K562 (cell line): ENCODE measurements at regions not wholly inside any gene's neighbourhood (a gene's known extent, or its start where the extent isn't known, plus 50 kb on each side); places are given as distances from the start of the nearest gene placed in this dataset.
A peak's percentile ranks its signal among the peaks of the same experiment; 100 is the strongest.

ENCODE experiments used
- ATAC-seq: fragments of 200-7000 bp; cut with Tn5 transposase; 3 replicates; pipeline ENCODE4 v1.9.1; 2020; ENCODE audit warnings: moderate library complexity
- BruUV-seq: library from RNA; stranded (reverse); fragments of 400-500 nt; replicated peaks from 2 replicates; lab custom pipeline; 2021; lab: Mats Ljungman, UMichigan
- CTCF ChIA-PET: fragments of 300-600 bp; formaldehyde crosslinking; extraction: SDS; loops from one replicate; lab custom pipeline; 2021; ENCODE audit warnings: low intra/inter-chr PET ratio; lab: Yijun Ruan, JAX
- POLR2A ChIA-PET: fragments of 300-600, 350-650 bp; sonication (Branson Sonifier 250); formaldehyde crosslinking; extraction: SDS; loops from one replicate; lab custom pipeline; 2021; ENCODE audit warnings: antibody characterized with exemption, inconsistent platforms; lab: Yijun Ruan, JAX
- DNase-seq, 4 experiments: peaks; one replicate each; pipeline versions ENCODE4 v3.0.0 to v3.0.0-alpha.2; 2011 to 2018; ENCODE audit warnings: low spot score in 3 of 4, mixed read lengths in 3 of 4; ENCODE audit errors: extremely low read depth in 1 of 4
- FAIRE-seq: peaks from 2 replicates; lab custom pipeline; 2011; peaks lifted over from hg19 to GRCh38; lab: Jason Lieb, UNC
- H2AFZ ChIP-seq: 2 replicates; pipeline ENCODE4 v1.6.0; 2011; ENCODE audit warnings: low read depth, low read length, control low read depth, inconsistent platforms
- H3K27ac ChIP-seq: fragments of 200-600 bp; 3 replicates; pipeline ENCODE4 v1.8.0; 2011; ENCODE audit warnings: low read depth, mild to moderate bottlenecking, control low read depth, inconsistent platforms, low read length, moderate library complexity, mixed read lengths; ENCODE audit errors: extremely low read depth
- H3K27me3 ChIP-seq, 2 experiments: fragments of 300-600 bp in 1 of 2; 2 replicates in 1 of 2; 3 replicates in 1 of 2; pipeline versions ENCODE4 v1.6.0 to v1.8.0; 2011; ENCODE audit warnings: inconsistent platforms in 2 of 2, low read length in 2 of 2, mild to moderate bottlenecking in 1 of 2, mixed read lengths in 1 of 2, moderate library complexity in 1 of 2; ENCODE audit not compliant: control insufficient read depth in 2 of 2, insufficient read depth in 2 of 2
- H3K36me3 ChIP-seq: fragments of 300-600 bp; 3 replicates; pipeline ENCODE4 v1.8.0; 2011; ENCODE audit warnings: mild to moderate bottlenecking, low read length, inconsistent platforms; ENCODE audit not compliant: control insufficient read depth, insufficient read depth
- H3K4me1 ChIP-seq, 2 experiments: fragments of 200-600 bp in 1 of 2; replicated peaks in 1 of 2; 2 replicates in 1 of 2; 3 replicates in 1 of 2; pipeline versions ENCODE4 v1.5.1 to v1.8.0; 2011; ENCODE audit warnings: inconsistent platforms in 2 of 2, low read length in 2 of 2, mild to moderate bottlenecking in 1 of 2, mixed read lengths in 1 of 2, moderate library complexity in 1 of 2; ENCODE audit not compliant: control insufficient read depth in 2 of 2, insufficient read depth in 2 of 2
- H3K4me2 ChIP-seq: 2 replicates; pipeline ENCODE4 v1.6.1; 2011; ENCODE audit warnings: low read length, control low read depth, inconsistent platforms, mixed read lengths; ENCODE audit not compliant: insufficient read depth
- H3K4me3 ChIP-seq: fragments of 200-600 bp; sonication (generic), shearing (Covaris generic); 2 replicates; pipeline ENCODE4 v1.5.1; 2016; ENCODE audit warnings: control low read depth, inconsistent platforms
- H3K79me2 ChIP-seq: fragments of 200-600 bp; 3 replicates; pipeline ENCODE4 v1.8.0; 2011; ENCODE audit warnings: low read length, inconsistent platforms; ENCODE audit not compliant: control insufficient read depth, insufficient read depth
- H3K9ac ChIP-seq, 2 experiments: 2 replicates each; pipeline versions ENCODE4 v1.6.0 to v1.6.1; 2011; ENCODE audit warnings: low read depth in 2 of 2, low read length in 2 of 2, control low read depth in 1 of 2, inconsistent platforms in 1 of 2, mild to moderate bottlenecking in 1 of 2, mixed read lengths in 1 of 2; ENCODE audit not compliant: insufficient read depth in 1 of 2
- H3K9me1 ChIP-seq: one replicate; pipeline ENCODE4 v1.6.0; 2011; ENCODE audit warnings: inconsistent platforms, mild to moderate bottlenecking, low read length, moderate library complexity; ENCODE audit not compliant: control insufficient read depth, insufficient read depth
- H3K9me3 ChIP-seq: replicated peaks from 2 replicates; pipeline ENCODE4 v1.5.1; 2011; ENCODE audit warnings: low read depth, low read length, inconsistent platforms; ENCODE audit not compliant: control insufficient read depth, insufficient read depth
- H4K20me1 ChIP-seq: replicated peaks from 2 replicates; pipeline ENCODE4 v1.6.1; 2011; ENCODE audit warnings: low read length, inconsistent platforms, mixed read lengths; ENCODE audit not compliant: control insufficient read depth, insufficient read depth
- ATF2 ChIP-seq: sonication (generic); formaldehyde crosslinking; IDR thresholded peaks from 2 replicates; pipeline ENCODE4 v1.8.1; 2022; ENCODE audit warnings: missing genetic modification reagents
- BRD9 ChIP-seq: fragments of 450-650 bp; IDR thresholded peaks from 2 replicates; pipeline ENCODE4 v1.6.1; 2018; ENCODE audit warnings: low read depth; ENCODE audit not compliant: partially characterized antibody
- CBFA2T3 ChIP-seq: fragments of 450-650 bp; IDR thresholded peaks from 2 replicates; pipeline ENCODE4 v1.6.1; 2017
- CUX1 ChIP-seq: fragments of 200-800 bp; sonication (Bioruptor generic); IDR thresholded peaks from 2 replicates; pipeline ENCODE4 v1.6.1; 2016; ENCODE audit warnings: missing genetic modification characterization, missing compliant biosample characterization
- E2F5 ChIP-seq: sonication (generic); formaldehyde crosslinking; IDR thresholded peaks from 2 replicates; pipeline ENCODE4 v1.8.0; 2022; ENCODE audit warnings: mild to moderate bottlenecking, missing genetic modification reagents
- HNRNPUL1 ChIP-seq: fragments of 200-400 bp; formaldehyde crosslinking; IDR thresholded peaks from 2 replicates; pipeline ENCODE4 v1.6.1; 2017; ENCODE audit warnings: low read length
- NCOA4 ChIP-seq: fragments of 450-650 bp; IDR thresholded peaks from 2 replicates; pipeline ENCODE4 v1.6.1; 2018; ENCODE audit warnings: mild to moderate bottlenecking; ENCODE audit not compliant: partially characterized antibody
- NUFIP1 ChIP-seq: fragments of 450-650 bp; IDR thresholded peaks from 2 replicates; pipeline ENCODE4 v1.6.1; 2018; ENCODE audit not compliant: partially characterized antibody
- PBX2 ChIP-seq, 2 experiments: IDR thresholded peaks in 1 of 2; conservative IDR thresholded peaks in 1 of 2; 2 replicates each; pipeline ENCODE4 v1.6.1; 2016; ENCODE audit warnings: low read depth in 2 of 2, mild to moderate bottlenecking in 1 of 2, missing compliant biosample characterization in 1 of 2, missing genetic modification characterization in 1 of 2, moderate library complexity in 1 of 2
- SPI1 ChIP-seq: IDR thresholded peaks from 2 replicates; pipeline ENCODE4 v1.6.1; 2011; ENCODE audit warnings: low read depth, low read length, control low read depth, borderline replicate concordance
- ZFP36 ChIP-seq: fragments of 150-350 bp; IDR thresholded peaks from 2 replicates; pipeline ENCODE4 v1.6.1; 2018; ENCODE audit warnings: low read length, low read depth; ENCODE audit not compliant: partially characterized antibody
- WGBS: fragments of 100-300 bp; shearing (Covaris generic); methylation state at CpG from one replicate; pipeline ENCODE4 v1.1.6; 2016; ENCODE audit warnings: low coverage, mixed read lengths; ENCODE audit not compliant: insufficient coverage; ENCODE audit errors: missing lambda C conversion rate; 5-methylcytosine and 5-hydroxymethylcytosine counted together
- in situ Hi-C: fragments of 300-500 bp; cut with MboI; formaldehyde crosslinking; loops from 4 replicates; pipeline ENCODE4 v1.15.0; 2018; ENCODE audit warnings: inconsistent platforms, mixed read lengths
- intact Hi-C: fragments of 100-400 bp; cut with micrococcal nuclease; formaldehyde crosslinking; loops from 2 replicates; pipeline ENCODE4 v1.14.2; 2022

- POLR2A ChIA-PET: no interaction called here
- BruUV-seq: no TSS peak
- H3K4me1 ChIP-seq: peaks cover 0 to 5% of the 10 kb centered on the region in 2 experiments; a peak in 1 of 5 replicates
- FAIRE-seq (no peak), ATAC-seq (peak; percentile 87), DNase-seq (peak in 2 of 4 experiments; percentile 7 to 25)
- no peak overlapping the region; a peak in 1 of 4 replicates for H3K9ac ChIP-seq
- CTCF ChIA-PET: no interaction called here
- no peaks in the 10 kb centered on the region for H3K9me1 ChIP-seq
- no peak overlapping the region for H3K4me3 ChIP-seq
- H3K4me2 ChIP-seq: peak overlapping the region; percentile 30; the same call in 1 of the 2 replicates
- no peaks in the 10 kb centered on the region for H3K79me2 ChIP-seq
- no peaks in the 10 kb centered on the region for H4K20me1 ChIP-seq
- H3K36me3 ChIP-seq: no peaks in the 10 kb centered on the region
- in situ Hi-C loops: no loop called here
- intact Hi-C loops: no loop called here
- no peaks in the 10 kb centered on the region for H3K9me3 ChIP-seq
- H3K27me3 ChIP-seq: no peaks in the 10 kb centered on the region
- peak overlapping the region; percentile 67 for H2AFZ ChIP-seq
- H3K27ac ChIP-seq: peak overlapping the region; percentile 65; the same call in 2 of the 3 replicates
- 11% methylated on average over 11 of the region's 13 CpGs for WGBS
- no peak for TF ChIP-seq NCOA4
- no peak for TF ChIP-seq NUFIP1
- no peak for TF ChIP-seq SPI1
- no peak for TF ChIP-seq BRD9
- no peak for TF ChIP-seq E2F5 (CRISPR knock-in tag)
- TF ChIP-seq CUX1: 0 out of 2 replicates have a peak, but pooled peaks have one; percentile 39
- no peak for TF ChIP-seq ATF2 (CRISPR knock-in tag)
- no peak for TF ChIP-seq ZFP36
- no peak for TF ChIP-seq HNRNPUL1
- no peak for TF ChIP-seq CBFA2T3
- no peak for TF ChIP-seq PBX2 (CRISPR knock-in tag; IDR thresholded peaks at IDR 0.05; ENCODE audit: low read depth)
- no peak for TF ChIP-seq PBX2 (tag; conservative IDR thresholded peaks at IDR 0.05; ENCODE audit: low read depth)
Measured at GRCh38 chr10:89086801-89087521, 96.4 kb downstream of the FAS start.
